Upper lobe of left lung (tissue), 4 donors: ENCODE measurements at regions not wholly inside any gene's neighbourhood (a gene's known extent, or its start where the extent isn't known, plus 50 kb on each side); places are given as distances from the start of the nearest gene placed in this dataset.
"Not testable (repeated sequence)": the region's sequence is repeated elsewhere in the genome, so short reads cannot be mapped to it uniquely, and the experiment has no call there.

Experiments
- CTCF ChIP-seq, 6 experiments: fragments of 450-650 bp in 4 of 6; fragments of 200-600 bp in 2 of 6; sonication (generic) in 2 of 6; IDR thresholded peaks; one replicate each; pipeline ENCODE4 v1.5.1; 2016 to 2019; ENCODE audit warnings: antibody characterized with exemption in 6 of 6
- EP300 ChIP-seq, 4 donors: sonication (generic); formaldehyde crosslinking; IDR thresholded peaks; one replicate each; pipeline ENCODE4 v1.5.1; 2017; ENCODE audit warnings: antibody characterized with exemption in 4 of 4, control low read depth in 2 of 4
- POLR2A ChIP-seq, 4 donors: fragments of 450-650 bp; IDR thresholded peaks; one replicate each; pipeline ENCODE4 v1.5.1; 2016 to 2017; ENCODE audit warnings: antibody characterized with exemption in 4 of 4, mild to moderate bottlenecking in 2 of 4
- POLR2AphosphoS5 ChIP-seq, 2 donors: sonication (generic); formaldehyde crosslinking; IDR thresholded peaks; one replicate each; pipeline ENCODE4 v1.5.1; 2017; ENCODE audit warnings: antibody characterized with exemption in 2 of 2

GRCh38 chr14:19197488-19198234 is 230.4 kb downstream of the POTEM start:
- not testable (repeated sequence) for TF ChIP-seq POLR2A, CTCF, POLR2AphosphoS5, EP300 (IDR thresholded peaks at IDR 0.05)
